Activated CD8-positive, alpha-beta T cell treated with anti-CD3 and anti-CD28 coated beads for 36 hours (primary cell): ENCODE measurements at regions not wholly inside any gene's neighbourhood (a gene's known extent, or its start where the extent isn't known, plus 50 kb on each side); places are given as distances from the start of the nearest gene placed in this dataset.

Experiments
- ATAC-seq: fragments of 200-7000 bp; cut with Tn5 transposase; one replicate; pipeline ENCODE4 v1.10.0; 2021; ENCODE audit warnings: mild to moderate bottlenecking, moderate library complexity
- CTCF ChIA-PET: fragments of 350-600 bp; sonication (Branson Sonifier 250); formaldehyde crosslinking; loops from one replicate; lab custom pipeline; 2021; ENCODE audit warnings: antibody characterized with exemption; lab: Charles Lee
- POLR2A ChIA-PET: fragments of 350-600 bp; sonication (Branson Sonifier 250); formaldehyde crosslinking; loops from one replicate; lab custom pipeline; 2021; ENCODE audit warnings: antibody characterized with exemption; lab: Charles Lee
- DNase-seq: peaks from one replicate; pipeline ENCODE4 v3.0.0-alpha.2; 2020
- H3K27ac Mint-ChIP-seq: one replicate; pipeline ENCODE4 v1.8.0; 2021; ENCODE audit warnings: mild to moderate bottlenecking, mixed read lengths
- H3K27me3 Mint-ChIP-seq: one replicate; pipeline ENCODE4 v1.8.0; 2021; ENCODE audit warnings: mixed read lengths
- H3K36me3 Mint-ChIP-seq: one replicate; pipeline ENCODE4 v1.8.0; 2021; ENCODE audit warnings: low read depth, mixed read lengths
- H3K4me1 Mint-ChIP-seq: one replicate; pipeline ENCODE4 v1.8.0; 2021; ENCODE audit warnings: low read depth, mixed read lengths
- H3K4me3 Mint-ChIP-seq: one replicate; pipeline ENCODE4 v1.8.0; 2021; ENCODE audit warnings: mild to moderate bottlenecking, moderate library complexity, mixed read lengths
- H3K9me3 Mint-ChIP-seq: one replicate; pipeline ENCODE4 v1.8.0; 2021; ENCODE audit warnings: mixed read lengths
- CTCF ChIP-seq: fragments of 200-600 bp; IDR thresholded peaks from one replicate; pipeline ENCODE4 v1.8.0; 2022; ENCODE audit warnings: antibody characterized with exemption, mild to moderate bottlenecking
- intact Hi-C: fragments of 100-400 bp; cut with micrococcal nuclease; formaldehyde crosslinking; loops from one replicate; pipeline ENCODE4 v1.10.0; 2022

- H3K36me3 Mint-ChIP-seq, result no peaks in the 10 kb centered on the region
- no peak overlapping the region for H3K27ac Mint-ChIP-seq
- H3K27me3 Mint-ChIP-seq, result no peaks in the 10 kb centered on the region
- TF ChIP-seq CTCF, result no peak
- intact Hi-C loops, result no loop called here
- no peak overlapping the region for H3K4me3 Mint-ChIP-seq
- ChIA-PET CTCF (no interaction called here), POLR2A (no interaction called here)
- ATAC-seq (no peak), DNase-seq (no peak)
- H3K9me3 Mint-ChIP-seq, result no peaks in the 10 kb centered on the region
- no peaks in the 10 kb centered on the region for H3K4me1 Mint-ChIP-seq
These were observed 72.5 kb upstream of the EMCN start for GRCh38 chr4:100590325-100590724.

- Mint-ChIP-seq H3K27me3 (peaks cover 5% of the 10 kb centered on the region), H3K4me1 (no peaks in the 10 kb centered on the region), H3K4me3 (no peak overlapping the region), H3K9me3 (no peaks in the 10 kb centered on the region), H3K27ac (no peak overlapping the region), H3K36me3 (no peaks in the 10 kb centered on the region)
- TF ChIP-seq CTCF, result no peak
- ChIA-PET CTCF (no interaction called here), POLR2A (no interaction called here)
- DNase-seq (no peak), ATAC-seq (no peak)
- intact Hi-C loops, result no loop called here
These were observed 70.3 kb upstream of the EMCN start for GRCh38 chr4:100588076-100588475.

GRCh38 chr4:100582146-100582545, 64.3 kb upstream of the EMCN start:
- no peak for ATAC-seq
- Mint-ChIP-seq H3K36me3 (no peaks in the 10 kb centered on the region), H3K9me3 (no peaks in the 10 kb centered on the region), H3K27me3 (peaks cover 6% of the 10 kb centered on the region), H3K4me1 (no peaks in the 10 kb centered on the region), H3K27ac (no peak overlapping the region), H3K4me3 (no peak overlapping the region)
- POLR2A ChIA-PET, result no interaction called here
- intact Hi-C loops, result no loop called here
- CTCF ChIA-PET, result no interaction called here
- no peak for DNase-seq
- TF ChIP-seq CTCF, result no peak

- ATAC-seq, result no peak
- Mint-ChIP-seq H3K36me3 (no peaks in the 10 kb centered on the region), H3K27me3 (peaks cover 6% of the 10 kb centered on the region), H3K4me1 (no peaks in the 10 kb centered on the region), H3K9me3 (no peaks in the 10 kb centered on the region), H3K27ac (no peak overlapping the region), H3K4me3 (no peak overlapping the region)
- no peak for TF ChIP-seq CTCF
- POLR2A ChIA-PET, result no interaction called here
- CTCF ChIA-PET, result no interaction called here
- peak; percentile 3 for DNase-seq
- intact Hi-C loops, result no loop called here
These were observed 63.5 kb upstream of the EMCN start for GRCh38 chr4:100581337-100581736.

- DNase-seq (no peak), ATAC-seq (no peak)
- no peaks in the 10 kb centered on the region for H3K4me1 Mint-ChIP-seq
- intact Hi-C loops, result no loop called here
- TF ChIP-seq CTCF, result no peak
- H3K4me3 Mint-ChIP-seq, result no peak overlapping the region
- H3K36me3 Mint-ChIP-seq, result no peaks in the 10 kb centered on the region
- POLR2A ChIA-PET, result no interaction called here
- CTCF ChIA-PET, result interaction anchor here (1.0 kb wide), 1 partner anchor 24 kb away, joined by 3 read pairs; no protein-coding TSS in a partner anchor
- H3K27me3 Mint-ChIP-seq, result no peaks in the 10 kb centered on the region
- no peaks in the 10 kb centered on the region for H3K9me3 Mint-ChIP-seq
- no peak overlapping the region for H3K27ac Mint-ChIP-seq
These were observed 58.7 kb upstream of the EMCN start for GRCh38 chr4:100576570-100576969.
